Progenitor cell of endocrine pancreas (in vitro differentiated cells): ENCODE measurements at regions not wholly inside any gene's neighbourhood (a gene's known extent, or its start where the extent isn't known, plus 50 kb on each side); places are given as distances from the start of the nearest gene placed in this dataset.

ENCODE experiments used
- DNase-seq: peaks from one replicate; pipeline ENCODE4 v3.0.0; 2021; ENCODE audit warnings: low spot score; ENCODE audit not compliant: unreplicated experiment
- H3K27ac Mint-ChIP-seq: 2 replicates; pipeline ENCODE4 v1.8.0; 2021; ENCODE audit warnings: mild to moderate bottlenecking, moderate library complexity, mixed read lengths
- H3K27me3 Mint-ChIP-seq: 2 replicates; pipeline ENCODE4 v1.8.0; 2021; ENCODE audit warnings: mixed read lengths
- H3K36me3 Mint-ChIP-seq: 2 replicates; pipeline ENCODE4 v1.8.0; 2022; ENCODE audit warnings: mixed read lengths; ENCODE audit not compliant: insufficient read depth
- H3K4me1 Mint-ChIP-seq: 2 replicates; pipeline ENCODE4 v1.8.0; 2021; ENCODE audit warnings: low read depth, mixed read lengths
- H3K4me3 Mint-ChIP-seq: 2 replicates; pipeline ENCODE4 v1.8.0; 2021; ENCODE audit warnings: low read depth, mild to moderate bottlenecking, moderate library complexity, mixed read lengths
- H3K9me3 Mint-ChIP-seq: 2 replicates; pipeline ENCODE4 v1.8.0; 2021; ENCODE audit warnings: low read depth, mixed read lengths
- TF ChIP-seq, protein P1 (sequence below): fragments of 200-600 bp; sonication (generic); IDR thresholded peaks from one replicate; pipeline ENCODE4 v1.5.0; 2021; ENCODE audit warnings: antibody characterized with exemption, mild to moderate bottlenecking; ENCODE audit not compliant: unreplicated experiment

GRCh38 chr6:4612636-4613171, 163.5 kb upstream of the CDYL start:
- Mint-ChIP-seq H3K27me3 (peaks cover 4% of the 10 kb centered on the region), H3K4me3 (no peak overlapping the region), H3K9me3 (peaks cover 8% of the 10 kb centered on the region), H3K4me1 (peaks cover 8% of the 10 kb centered on the region), H3K36me3 (no peaks in the 10 kb centered on the region), H3K27ac (no peak overlapping the region)
- TF ChIP-seq, protein P1, sequence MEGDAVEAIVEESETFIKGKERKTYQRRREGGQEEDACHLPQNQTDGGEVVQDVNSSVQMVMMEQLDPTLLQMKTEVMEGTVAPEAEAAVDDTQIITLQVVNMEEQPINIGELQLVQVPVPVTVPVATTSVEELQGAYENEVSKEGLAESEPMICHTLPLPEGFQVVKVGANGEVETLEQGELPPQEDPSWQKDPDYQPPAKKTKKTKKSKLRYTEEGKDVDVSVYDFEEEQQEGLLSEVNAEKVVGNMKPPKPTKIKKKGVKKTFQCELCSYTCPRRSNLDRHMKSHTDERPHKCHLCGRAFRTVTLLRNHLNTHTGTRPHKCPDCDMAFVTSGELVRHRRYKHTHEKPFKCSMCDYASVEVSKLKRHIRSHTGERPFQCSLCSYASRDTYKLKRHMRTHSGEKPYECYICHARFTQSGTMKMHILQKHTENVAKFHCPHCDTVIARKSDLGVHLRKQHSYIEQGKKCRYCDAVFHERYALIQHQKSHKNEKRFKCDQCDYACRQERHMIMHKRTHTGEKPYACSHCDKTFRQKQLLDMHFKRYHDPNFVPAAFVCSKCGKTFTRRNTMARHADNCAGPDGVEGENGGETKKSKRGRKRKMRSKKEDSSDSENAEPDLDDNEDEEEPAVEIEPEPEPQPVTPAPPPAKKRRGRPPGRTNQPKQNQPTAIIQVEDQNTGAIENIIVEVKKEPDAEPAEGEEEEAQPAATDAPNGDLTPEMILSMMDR = no peak
- no peak for DNase-seq

DNA sequence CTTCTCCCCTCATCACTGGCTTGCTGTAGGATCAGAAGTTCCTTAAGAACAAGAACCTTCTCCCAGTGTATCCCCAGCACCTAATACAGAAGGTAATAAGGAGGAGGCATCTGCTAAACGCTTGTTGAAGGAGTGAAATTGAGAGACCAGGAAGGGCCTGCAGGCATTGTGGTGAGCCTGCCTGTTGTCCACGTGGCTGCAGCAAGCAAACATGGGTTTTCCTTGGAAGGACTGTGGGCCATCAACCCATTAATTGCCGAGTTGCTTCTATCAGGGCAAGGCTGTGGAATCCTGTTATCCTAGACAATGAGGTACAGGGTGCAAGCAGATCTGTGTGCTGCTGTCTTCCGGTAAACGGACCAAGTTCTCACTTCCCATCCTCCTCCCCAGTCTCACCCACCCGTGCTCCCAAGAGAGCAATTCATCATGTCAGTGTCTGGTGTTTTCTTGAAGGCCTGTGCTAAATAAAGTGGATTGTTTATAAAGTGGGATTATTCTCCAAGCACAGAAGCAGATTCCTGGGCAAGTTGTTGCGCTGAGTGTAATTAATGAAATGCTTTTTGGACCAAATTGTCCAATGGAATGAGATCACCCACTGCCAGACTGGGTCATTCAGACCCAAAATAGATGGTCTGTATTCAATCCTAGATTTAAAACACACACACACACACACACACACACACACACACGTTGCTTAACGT, 164.6 kb upstream of the CDYL start:
- Mint-ChIP-seq H3K4me3 (no peak overlapping the region), H3K9me3 (peaks cover 8% of the 10 kb centered on the region), H3K4me1 (peaks cover 13% of the 10 kb centered on the region), H3K27ac (no peak overlapping the region), H3K27me3 (peaks cover 4% of the 10 kb centered on the region), H3K36me3 (no peaks in the 10 kb centered on the region)
- DNase-seq = no peak
- TF ChIP-seq, protein P1 = no peak

DNA sequence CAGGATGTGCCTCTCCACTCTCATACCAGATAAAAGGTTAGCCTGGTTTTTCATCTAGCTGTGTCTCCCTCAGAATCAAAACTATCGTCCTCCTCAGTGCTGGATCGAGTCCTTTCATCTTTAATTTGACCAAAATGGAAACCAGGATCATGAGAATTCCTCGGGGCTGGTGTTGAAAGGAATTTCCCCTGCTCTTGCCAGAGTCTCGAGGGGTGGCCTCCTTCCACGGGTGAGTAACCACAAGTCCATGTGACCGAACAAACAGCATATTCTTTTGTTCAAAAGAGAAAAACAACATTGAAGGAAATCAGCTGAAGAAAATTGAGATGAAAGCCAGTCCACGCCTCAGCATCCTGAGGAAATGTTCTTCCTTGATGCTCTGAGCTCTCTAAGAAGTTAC, 165.9 kb upstream of the CDYL start:
- H3K4me3 Mint-ChIP-seq = no peak overlapping the region
- no peak for DNase-seq
- peaks cover 4% of the 10 kb centered on the region for H3K27me3 Mint-ChIP-seq
- peaks cover 8% of the 10 kb centered on the region for H3K9me3 Mint-ChIP-seq
- peaks cover 13% of the 10 kb centered on the region for H3K4me1 Mint-ChIP-seq
- no peak overlapping the region for H3K27ac Mint-ChIP-seq
- TF ChIP-seq, protein P1 = no peak
- no peaks in the 10 kb centered on the region for H3K36me3 Mint-ChIP-seq

- TF ChIP-seq, protein P1 = no peak
- Mint-ChIP-seq H3K4me3 (no peak overlapping the region), H3K9me3 (no peaks in the 10 kb centered on the region), H3K27me3 (no peaks in the 10 kb centered on the region), H3K4me1 (peaks cover 13% of the 10 kb centered on the region), H3K36me3 (no peaks in the 10 kb centered on the region), H3K27ac (no peak overlapping the region)
- DNase-seq = no peak
Measured at GRCh38 chr6:4608361-4609115, 167.7 kb upstream of the CDYL start.

DNA sequence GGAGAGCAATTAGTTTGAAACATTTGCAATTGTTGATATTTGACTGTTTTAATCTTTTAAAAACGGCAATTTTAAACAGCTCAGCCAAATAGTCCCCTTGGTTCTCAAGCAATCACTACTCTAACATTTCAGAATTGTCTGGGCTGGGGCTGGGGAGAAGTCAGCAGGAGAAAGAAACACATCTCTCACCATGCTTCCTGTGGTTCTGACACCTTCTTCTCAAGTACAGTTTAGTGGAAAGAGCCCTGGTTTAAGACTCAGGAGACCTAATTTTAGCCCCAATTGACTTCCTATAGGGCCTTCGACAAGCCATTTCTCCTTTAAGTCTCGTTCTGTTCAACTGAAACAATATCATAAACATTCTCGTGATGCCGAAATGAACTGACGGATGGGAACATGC, 168.4 kb upstream of the CDYL start:
- TF ChIP-seq, protein P1 = no peak
- H3K27me3 Mint-ChIP-seq = no peaks in the 10 kb centered on the region
- no peaks in the 10 kb centered on the region for H3K9me3 Mint-ChIP-seq
- no peak for DNase-seq
- no peak overlapping the region for H3K4me3 Mint-ChIP-seq
- no peaks in the 10 kb centered on the region for H3K36me3 Mint-ChIP-seq
- H3K27ac Mint-ChIP-seq = no peak overlapping the region
- H3K4me1 Mint-ChIP-seq = peaks cover 13% of the 10 kb centered on the region
